Gastrocnemius medialis (tissue), 4 donors: ENCODE measurements at regions not wholly inside any gene's neighbourhood (a gene's known extent, or its start where the extent isn't known, plus 50 kb on each side); places are given as distances from the start of the nearest gene placed in this dataset.

Experiments
- ATAC-seq, 2 donors: fragments of 150-250 bp; one replicate each; pipeline ENCODE4 v1.9.1; 2016
- DNase-seq, 2 donors: peaks; one replicate each; pipeline ENCODE4 v3.0.0-alpha.2; 2019
- H3K27ac ChIP-seq, 4 donors: fragments of 200-600 bp; sonication (generic); 1 replicate in 1 of 4; 2 replicates in 3 of 4; pipeline ENCODE4 v1.5.1; 2016 to 2018; ENCODE audit warnings: mild to moderate bottlenecking in 2 of 4, moderate library complexity in 1 of 4
- H3K27me3 ChIP-seq, 3 donors: fragments of 200-600 bp; sonication (generic) in 2 of 3; 1 replicate in 1 of 3; 2 replicates in 2 of 3; pipeline versions ENCODE4 v1.5.1 to v1.6.0; 2016 to 2019; ENCODE audit warnings: mild to moderate bottlenecking in 1 of 3, moderate library complexity in 1 of 3
- H3K36me3 ChIP-seq, 2 donors: fragments of 200-600 bp; sonication (generic) in 1 of 2; one replicate each; pipeline ENCODE4 v1.5.1; 2017 to 2018
- H3K4me1 ChIP-seq, 2 donors: fragments of 200-600 bp; sonication (generic) in 1 of 2; one replicate each; pipeline ENCODE4 v1.5.1; 2016 to 2017; ENCODE audit warnings: mild to moderate bottlenecking in 2 of 2
- H3K4me3 ChIP-seq, 4 donors: fragments of 200-600 bp; sonication (generic) in 3 of 4; 1 replicate in 1 of 4; 2 replicates in 3 of 4; pipeline ENCODE4 v1.5.1; 2016 to 2019; ENCODE audit warnings: mild to moderate bottlenecking in 2 of 4
- H3K9me3 ChIP-seq, 3 donors: fragments of 200-600 bp; sonication (generic) in 2 of 3; 1 replicate in 1 of 3; 2 replicates in 2 of 3; pipeline ENCODE4 v1.5.1; 2016 to 2019
- POLR2A ChIP-seq, 2 donors: fragments of 450-650 bp; IDR thresholded peaks; one replicate each; pipeline ENCODE4 v1.6.1; 2017; ENCODE audit warnings: antibody characterized with exemption in 2 of 2, mild to moderate bottlenecking in 2 of 2, moderate library complexity in 2 of 2
- in situ Hi-C, 4 donors: fragments of 200-750 bp; cut with MboI; loops; one replicate each; pipeline versions ENCODE4 v1.15.0 to v1.8.0; 2017; ENCODE audit warnings: low sequenced_read_pairs in 4 of 4
- intact Hi-C: fragments of 100-400 bp; cut with DNase I; formaldehyde crosslinking; loops from one replicate; pipeline ENCODE4 v1.15.1; 2023; ENCODE audit warnings: low total_unique reads
- TF ChIP-seq, protein P1 (sequence below), 5 experiments: fragments of 450-650 bp in 3 of 5; fragments of 200-600 bp in 2 of 5; sonication (generic) in 2 of 5; IDR thresholded peaks in 4 of 5; conservative IDR thresholded peaks in 1 of 5; 1 replicate in 4 of 5; 2 replicates in 1 of 5; pipeline ENCODE4 v1.5.1; 2016 to 2019; ENCODE audit warnings: antibody characterized with exemption in 5 of 5, mild to moderate bottlenecking in 3 of 5, moderate library complexity in 3 of 5

- H3K4me1 ChIP-seq: no peaks in the 10 kb centered on the region
- ATAC-seq (no peak), DNase-seq (no peak)
- H3K9me3 ChIP-seq: no peaks in the 10 kb centered on the region
- in situ Hi-C loops: no loop called here
- H3K27me3 ChIP-seq: no peaks in the 10 kb centered on the region
- intact Hi-C loops: no loop called here
- TF ChIP-seq, protein P1, sequence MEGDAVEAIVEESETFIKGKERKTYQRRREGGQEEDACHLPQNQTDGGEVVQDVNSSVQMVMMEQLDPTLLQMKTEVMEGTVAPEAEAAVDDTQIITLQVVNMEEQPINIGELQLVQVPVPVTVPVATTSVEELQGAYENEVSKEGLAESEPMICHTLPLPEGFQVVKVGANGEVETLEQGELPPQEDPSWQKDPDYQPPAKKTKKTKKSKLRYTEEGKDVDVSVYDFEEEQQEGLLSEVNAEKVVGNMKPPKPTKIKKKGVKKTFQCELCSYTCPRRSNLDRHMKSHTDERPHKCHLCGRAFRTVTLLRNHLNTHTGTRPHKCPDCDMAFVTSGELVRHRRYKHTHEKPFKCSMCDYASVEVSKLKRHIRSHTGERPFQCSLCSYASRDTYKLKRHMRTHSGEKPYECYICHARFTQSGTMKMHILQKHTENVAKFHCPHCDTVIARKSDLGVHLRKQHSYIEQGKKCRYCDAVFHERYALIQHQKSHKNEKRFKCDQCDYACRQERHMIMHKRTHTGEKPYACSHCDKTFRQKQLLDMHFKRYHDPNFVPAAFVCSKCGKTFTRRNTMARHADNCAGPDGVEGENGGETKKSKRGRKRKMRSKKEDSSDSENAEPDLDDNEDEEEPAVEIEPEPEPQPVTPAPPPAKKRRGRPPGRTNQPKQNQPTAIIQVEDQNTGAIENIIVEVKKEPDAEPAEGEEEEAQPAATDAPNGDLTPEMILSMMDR (IDR thresholded peaks at IDR 0.05 in 4 of 5, conservative IDR thresholded peaks at IDR 0.05 in 1 of 5): no peak
- no peak for TF ChIP-seq POLR2A (IDR thresholded peaks at IDR 0.05)
- H3K4me3 ChIP-seq: no peak overlapping the region
- no peaks in the 10 kb centered on the region for H3K36me3 ChIP-seq
- no peak overlapping the region for H3K27ac ChIP-seq
These were observed 579.4 kb upstream of the ALCAM start for GRCh38 chr3:104787306-104787705.

- intact Hi-C loops: no loop called here
- H3K4me1 ChIP-seq: no peaks in the 10 kb centered on the region
- H3K9me3 ChIP-seq: no peaks in the 10 kb centered on the region
- H3K36me3 ChIP-seq: no peaks in the 10 kb centered on the region
- no peak overlapping the region for H3K4me3 ChIP-seq
- in situ Hi-C loops: no loop called here
- no peaks in the 10 kb centered on the region for H3K27me3 ChIP-seq
- no peak for ATAC-seq
- no peak for TF ChIP-seq POLR2A (IDR thresholded peaks at IDR 0.05)
- TF ChIP-seq, protein P1 (IDR thresholded peaks at IDR 0.05 in 4 of 5, conservative IDR thresholded peaks at IDR 0.05 in 1 of 5): no peak
- DNase-seq: no peak
- H3K27ac ChIP-seq: no peak overlapping the region
These were observed 577.9 kb upstream of the ALCAM start for GRCh38 chr3:104788807-104789206.

GRCh38 chr3:104791331-104791730, 575.4 kb upstream of the ALCAM start:
- TF ChIP-seq, protein P1 (IDR thresholded peaks at IDR 0.05 in 4 of 5, conservative IDR thresholded peaks at IDR 0.05 in 1 of 5): no peak
- TF ChIP-seq POLR2A (IDR thresholded peaks at IDR 0.05): no peak
- Histone ChIP-seq H3K4me1 (no peaks in the 10 kb centered on the region), H3K27ac (no peak overlapping the region), H3K27me3 (no peaks in the 10 kb centered on the region), H3K4me3 (no peak overlapping the region), H3K36me3 (no peaks in the 10 kb centered on the region), H3K9me3 (no peaks in the 10 kb centered on the region)
- DNase-seq (no peak), ATAC-seq (no peak)
- in situ Hi-C loops: no loop called here
- intact Hi-C loops: no loop called here

DNA sequence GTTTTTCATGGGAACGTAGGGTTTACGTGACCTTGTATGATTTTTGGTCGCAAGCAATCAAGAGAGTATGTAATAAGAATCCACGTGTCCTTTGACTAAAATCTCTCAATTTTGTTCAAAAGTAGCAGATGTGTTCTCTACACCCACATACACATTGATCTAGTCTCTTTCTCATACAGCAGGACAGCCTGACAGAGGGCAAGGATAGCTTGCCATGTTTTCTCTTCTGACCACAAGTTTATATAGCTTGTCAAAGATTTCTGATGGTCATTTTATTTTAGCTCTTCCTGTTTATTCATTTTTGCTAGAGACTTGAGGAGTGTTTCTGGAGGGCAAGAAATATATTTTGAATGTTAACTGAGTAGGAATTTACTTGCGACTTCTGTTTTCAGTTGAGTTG, 570.2 kb upstream of the ALCAM start:
- intact Hi-C loops: no loop called here

DNA sequence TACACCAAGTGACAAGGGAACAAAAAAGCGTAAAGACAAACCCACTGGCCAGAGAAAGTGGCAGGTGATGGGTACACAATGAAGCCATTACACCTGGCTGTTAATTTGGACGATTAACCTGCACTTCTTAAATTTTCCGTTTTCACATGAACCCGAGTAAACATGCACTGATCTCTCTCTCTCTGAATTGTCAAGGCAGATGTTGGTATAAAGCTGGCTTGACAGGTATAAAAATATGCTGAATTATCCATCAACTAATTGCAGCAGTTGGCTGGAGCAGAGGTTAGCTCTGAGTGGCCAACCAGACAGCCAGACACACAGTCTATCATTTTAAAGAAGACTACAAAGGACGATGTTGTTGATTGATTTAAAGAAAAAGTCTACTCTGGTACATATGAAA, 561.7 kb upstream of the ALCAM start:
- H3K27ac ChIP-seq: no peak overlapping the region
- in situ Hi-C loops (no loop called here), intact Hi-C loops (no loop called here)
- H3K27me3 ChIP-seq: no peaks in the 10 kb centered on the region
- no peak for ATAC-seq
- H3K4me1 ChIP-seq: no peaks in the 10 kb centered on the region
- no peaks in the 10 kb centered on the region for H3K9me3 ChIP-seq
- no peak for TF ChIP-seq POLR2A (IDR thresholded peaks at IDR 0.05)
- TF ChIP-seq, protein P1 (IDR thresholded peaks at IDR 0.05 in 4 of 5, conservative IDR thresholded peaks at IDR 0.05 in 1 of 5): no peak
- H3K36me3 ChIP-seq: no peaks in the 10 kb centered on the region
- DNase-seq: no peak
- no peak overlapping the region for H3K4me3 ChIP-seq

More for the DNA sequence above, 570.2 kb upstream of the ALCAM start:
- DNase-seq (no peak), ATAC-seq (no peak)
- no peak overlapping the region for H3K27ac ChIP-seq
- no peaks in the 10 kb centered on the region for H3K36me3 ChIP-seq
- no peak overlapping the region for H3K4me3 ChIP-seq
- H3K27me3 ChIP-seq: no peaks in the 10 kb centered on the region
- in situ Hi-C loops: no loop called here
- no peak for TF ChIP-seq POLR2A (IDR thresholded peaks at IDR 0.05)
- TF ChIP-seq, protein P1 (IDR thresholded peaks at IDR 0.05 in 4 of 5, conservative IDR thresholded peaks at IDR 0.05 in 1 of 5): no peak
- H3K4me1 ChIP-seq: no peaks in the 10 kb centered on the region
- no peaks in the 10 kb centered on the region for H3K9me3 ChIP-seq
